Tibial nerve (tissue), 4 donors: ENCODE measurements at regions not wholly inside any gene's neighbourhood (a gene's known extent, or its start where the extent isn't known, plus 50 kb on each side); places are given as distances from the start of the nearest gene placed in this dataset.

Source experiments
- EP300 ChIP-seq, 2 donors: sonication (generic); formaldehyde crosslinking; IDR thresholded peaks; one replicate each; pipeline ENCODE4 v1.6.1; 2017; ENCODE audit warnings: antibody characterized with exemption in 2 of 2, mild to moderate bottlenecking in 1 of 2
- TF ChIP-seq, protein P1 (sequence below), 5 experiments: fragments of 200-600 bp in 3 of 5; fragments of 450-650 bp in 2 of 5; sonication (generic) in 3 of 5; IDR thresholded peaks; one replicate each; pipeline ENCODE4 v1.5.1; 2016 to 2019; ENCODE audit warnings: antibody characterized with exemption in 5 of 5, mild to moderate bottlenecking in 3 of 5, moderate library complexity in 2 of 5

GRCh38 chr1:80566867-80567266, 1233.9 kb upstream of the ADGRL2 start:
- TF ChIP-seq, protein P1, sequence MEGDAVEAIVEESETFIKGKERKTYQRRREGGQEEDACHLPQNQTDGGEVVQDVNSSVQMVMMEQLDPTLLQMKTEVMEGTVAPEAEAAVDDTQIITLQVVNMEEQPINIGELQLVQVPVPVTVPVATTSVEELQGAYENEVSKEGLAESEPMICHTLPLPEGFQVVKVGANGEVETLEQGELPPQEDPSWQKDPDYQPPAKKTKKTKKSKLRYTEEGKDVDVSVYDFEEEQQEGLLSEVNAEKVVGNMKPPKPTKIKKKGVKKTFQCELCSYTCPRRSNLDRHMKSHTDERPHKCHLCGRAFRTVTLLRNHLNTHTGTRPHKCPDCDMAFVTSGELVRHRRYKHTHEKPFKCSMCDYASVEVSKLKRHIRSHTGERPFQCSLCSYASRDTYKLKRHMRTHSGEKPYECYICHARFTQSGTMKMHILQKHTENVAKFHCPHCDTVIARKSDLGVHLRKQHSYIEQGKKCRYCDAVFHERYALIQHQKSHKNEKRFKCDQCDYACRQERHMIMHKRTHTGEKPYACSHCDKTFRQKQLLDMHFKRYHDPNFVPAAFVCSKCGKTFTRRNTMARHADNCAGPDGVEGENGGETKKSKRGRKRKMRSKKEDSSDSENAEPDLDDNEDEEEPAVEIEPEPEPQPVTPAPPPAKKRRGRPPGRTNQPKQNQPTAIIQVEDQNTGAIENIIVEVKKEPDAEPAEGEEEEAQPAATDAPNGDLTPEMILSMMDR (IDR thresholded peaks at IDR 0.05), result no peak
- TF ChIP-seq EP300 (IDR thresholded peaks at IDR 0.05), result no peak
